ENCODE measurements at regions not wholly inside any gene's neighbourhood (a gene's known extent, or its start where the extent isn't known, plus 50 kb on each side); places are given as distances from the start of the nearest gene placed in this dataset.

GRCh38 chr10:21021843-21022594, 124.9 kb upstream of the NEBL start:
- Histone ChIP-seq H3K4me2 (ENCODE audit: insufficient read depth, low read length, poor library complexity, severe bottlenecking) (no peak overlapping the region), H2BK5ac (ENCODE audit: low read length) (no peak overlapping the region), H2BK12ac (ENCODE audit: low read length) (no peak overlapping the region), H2BK120ac (ENCODE audit: low read depth, low read length) (no peak overlapping the region), H3K4ac (ENCODE audit: low read length) (no peak overlapping the region), H3K9ac (ENCODE audit: low read depth, low read length, poor library complexity) (no peak overlapping the region), H3K14ac (ENCODE audit: low read length) (no peak overlapping the region), H3K4me1 (ENCODE audit: control insufficient read depth in 2 of 2, insufficient read depth in 1 of 2, low read depth in 1 of 2, low read length in 2 of 2) (no peaks in the 10 kb centered on the region), H3K27ac (replicated peaks; ENCODE audit: low read length) (no peak overlapping the region), H2AK5ac (ENCODE audit: low read depth, low read length) (no peak overlapping the region), H3K79me1 (ENCODE audit: low read depth, low read length) (no peaks in the 10 kb centered on the region), H3K4me3 (ENCODE audit: low read length in 2 of 2) (no peak overlapping the region), H2BK15ac (ENCODE audit: low read length) (no peak overlapping the region), H4K91ac (ENCODE audit: low read depth, low read length, poor library complexity) (no peak overlapping the region), H2AFZ (ENCODE audit: low read length) (no peak overlapping the region), H3K23ac (ENCODE audit: low read depth, low read length, poor library complexity) (no peak overlapping the region), H3K36me3 (replicated peaks in 1 of 2; ENCODE audit: control insufficient read depth in 2 of 2, insufficient read depth in 2 of 2, low read length in 2 of 2) (no peaks in the 10 kb centered on the region), H3K18ac (ENCODE audit: low read length) (no peak overlapping the region), H4K8ac (ENCODE audit: low read depth, low read length) (no peak overlapping the region), H3K27me3 (ENCODE audit: control insufficient read depth in 3 of 3, insufficient read depth in 3 of 3, low read depth in 1 of 3, low read length in 3 of 3) (no peaks in the 10 kb centered on the region), H3K9me3 (replicated peaks in 1 of 2; ENCODE audit: control insufficient read depth in 2 of 2, insufficient read depth in 1 of 2, low read depth in 1 of 2, low read length in 2 of 2) (no peaks in the 10 kb centered on the region)
- WGBS, 2 donors (ENCODE audit: extremely low coverage in 2 of 2, insufficient read length in 2 of 2, insufficient replicate concordance in 1 of 2), result no CpG with 5 or more reads among the region's 15 CpGs
- no peak for DNase-seq (ENCODE audit: low spot score)

GRCh38 chr10:21021231-21021630, 124.1 kb upstream of the NEBL start:
- H3K9ac ChIP-seq (ENCODE audit: low read depth, low read length, poor library complexity), result no peak overlapping the region
- no peaks in the 10 kb centered on the region for H3K27me3 ChIP-seq (ENCODE audit: control insufficient read depth in 3 of 3, insufficient read depth in 3 of 3, low read depth in 1 of 3, low read length in 3 of 3)
- no peak for DNase-seq (ENCODE audit: low spot score)
- no peak overlapping the region for H3K23ac ChIP-seq (ENCODE audit: low read depth, low read length, poor library complexity)
- no peak overlapping the region for H3K27ac ChIP-seq (replicated peaks; ENCODE audit: low read length)
- no peak overlapping the region for H3K14ac ChIP-seq (ENCODE audit: low read length)
- H2AFZ ChIP-seq (ENCODE audit: low read length), result no peak overlapping the region
- H4K91ac ChIP-seq (ENCODE audit: low read depth, low read length, poor library complexity), result no peak overlapping the region
- H2AK5ac ChIP-seq (ENCODE audit: low read depth, low read length), result no peak overlapping the region
- no peak overlapping the region for H3K18ac ChIP-seq (ENCODE audit: low read length)
- no peaks in the 10 kb centered on the region for H3K4me1 ChIP-seq (ENCODE audit: control insufficient read depth in 2 of 2, insufficient read depth in 1 of 2, low read depth in 1 of 2, low read length in 2 of 2)
- no peak overlapping the region for H3K4me2 ChIP-seq (ENCODE audit: insufficient read depth, low read length, poor library complexity, severe bottlenecking)
- no peaks in the 10 kb centered on the region for H3K36me3 ChIP-seq (replicated peaks in 1 of 2; ENCODE audit: control insufficient read depth in 2 of 2, insufficient read depth in 2 of 2, low read length in 2 of 2)
- H2BK15ac ChIP-seq (ENCODE audit: low read length), result no peak overlapping the region
- no peak overlapping the region for H2BK5ac ChIP-seq (ENCODE audit: low read length)
- H2BK12ac ChIP-seq (ENCODE audit: low read length), result no peak overlapping the region
- H4K8ac ChIP-seq (ENCODE audit: low read depth, low read length), result no peak overlapping the region
- H2BK120ac ChIP-seq (ENCODE audit: low read depth, low read length), result no peak overlapping the region
- no peak overlapping the region for H3K4me3 ChIP-seq (ENCODE audit: low read length in 2 of 2)
- WGBS, 2 donors (ENCODE audit: extremely low coverage in 2 of 2, insufficient read length in 2 of 2, insufficient replicate concordance in 1 of 2), result no CpG with 5 or more reads among the region's 6 CpGs
- H3K9me3 ChIP-seq (replicated peaks in 1 of 2; ENCODE audit: control insufficient read depth in 2 of 2, insufficient read depth in 1 of 2, low read depth in 1 of 2, low read length in 2 of 2), result no peaks in the 10 kb centered on the region
- H3K79me1 ChIP-seq (ENCODE audit: low read depth, low read length), result no peaks in the 10 kb centered on the region
- no peak overlapping the region for H3K4ac ChIP-seq (ENCODE audit: low read length)

GRCh38 chr10:21020545-21020944, 123.4 kb upstream of the NEBL start:
- Histone ChIP-seq H3K27me3 (ENCODE audit: control insufficient read depth in 3 of 3, insufficient read depth in 3 of 3, low read depth in 1 of 3, low read length in 3 of 3) (no peaks in the 10 kb centered on the region), H2BK5ac (ENCODE audit: low read length) (no peak overlapping the region), H3K4me2 (ENCODE audit: insufficient read depth, low read length, poor library complexity, severe bottlenecking) (no peak overlapping the region), H2BK120ac (ENCODE audit: low read depth, low read length) (no peak overlapping the region), H4K8ac (ENCODE audit: low read depth, low read length) (no peak overlapping the region), H2BK15ac (ENCODE audit: low read length) (no peak overlapping the region), H3K4ac (ENCODE audit: low read length) (no peak overlapping the region), H4K91ac (ENCODE audit: low read depth, low read length, poor library complexity) (no peak overlapping the region), H2AK5ac (ENCODE audit: low read depth, low read length) (peak overlapping the region; percentile 6), H3K4me1 (ENCODE audit: control insufficient read depth in 2 of 2, insufficient read depth in 1 of 2, low read depth in 1 of 2, low read length in 2 of 2) (peaks cover 0 to 2% of the 10 kb centered on the region in 2 donors), H2AFZ (ENCODE audit: low read length) (no peak overlapping the region), H3K14ac (ENCODE audit: low read length) (no peak overlapping the region), H3K79me1 (ENCODE audit: low read depth, low read length) (no peaks in the 10 kb centered on the region), H3K36me3 (replicated peaks in 1 of 2; ENCODE audit: control insufficient read depth in 2 of 2, insufficient read depth in 2 of 2, low read length in 2 of 2) (no peaks in the 10 kb centered on the region), H2BK12ac (ENCODE audit: low read length) (no peak overlapping the region), H3K9me3 (replicated peaks in 1 of 2; ENCODE audit: control insufficient read depth in 2 of 2, insufficient read depth in 1 of 2, low read depth in 1 of 2, low read length in 2 of 2) (no peaks in the 10 kb centered on the region), H3K4me3 (ENCODE audit: low read length in 2 of 2) (no peak overlapping the region), H3K23ac (ENCODE audit: low read depth, low read length, poor library complexity) (peak overlapping the region; percentile 11), H3K18ac (ENCODE audit: low read length) (no peak overlapping the region), H3K27ac (replicated peaks; ENCODE audit: low read length) (no peak overlapping the region), H3K9ac (ENCODE audit: low read depth, low read length, poor library complexity) (no peak overlapping the region)
- WGBS, 2 donors (ENCODE audit: extremely low coverage in 2 of 2, insufficient read length in 2 of 2, insufficient replicate concordance in 1 of 2), result no CpG with 5 or more reads among the region's 7 CpGs
- no peak for DNase-seq (ENCODE audit: low spot score)

GRCh38 chr10:21019436-21019835, 122.3 kb upstream of the NEBL start:
- no peak overlapping the region for H2BK15ac ChIP-seq (ENCODE audit: low read length)
- no peak overlapping the region for H3K9ac ChIP-seq (ENCODE audit: low read depth, low read length, poor library complexity)
- H4K8ac ChIP-seq (ENCODE audit: low read depth, low read length), result no peak overlapping the region
- no peak overlapping the region for H3K23ac ChIP-seq (ENCODE audit: low read depth, low read length, poor library complexity)
- no peak overlapping the region for H2BK120ac ChIP-seq (ENCODE audit: low read depth, low read length)
- no peak overlapping the region for H3K4ac ChIP-seq (ENCODE audit: low read length)
- H3K27ac ChIP-seq (replicated peaks; ENCODE audit: low read length), result no peak overlapping the region
- no peaks in the 10 kb centered on the region for H3K79me1 ChIP-seq (ENCODE audit: low read depth, low read length)
- H4K91ac ChIP-seq (ENCODE audit: low read depth, low read length, poor library complexity), result no peak overlapping the region
- no peaks in the 10 kb centered on the region for H3K9me3 ChIP-seq (replicated peaks in 1 of 2; ENCODE audit: control insufficient read depth in 2 of 2, insufficient read depth in 1 of 2, low read depth in 1 of 2, low read length in 2 of 2)
- H2AK5ac ChIP-seq (ENCODE audit: low read depth, low read length), result no peak overlapping the region
- H2BK5ac ChIP-seq (ENCODE audit: low read length), result no peak overlapping the region
- no peak overlapping the region for H3K4me2 ChIP-seq (ENCODE audit: insufficient read depth, low read length, poor library complexity, severe bottlenecking)
- H2BK12ac ChIP-seq (ENCODE audit: low read length), result no peak overlapping the region
- DNase-seq (ENCODE audit: low spot score), result no peak
- no peak overlapping the region for H3K18ac ChIP-seq (ENCODE audit: low read length)
- peaks cover 0 to 2% of the 10 kb centered on the region in 2 donors for H3K4me1 ChIP-seq (ENCODE audit: control insufficient read depth in 2 of 2, insufficient read depth in 1 of 2, low read depth in 1 of 2, low read length in 2 of 2)
- H3K14ac ChIP-seq (ENCODE audit: low read length), result no peak overlapping the region
- no CpG with 5 or more reads among the region's 6 CpGs for WGBS, 2 donors (ENCODE audit: extremely low coverage in 2 of 2, insufficient read length in 2 of 2, insufficient replicate concordance in 1 of 2)
- no peaks in the 10 kb centered on the region for H3K36me3 ChIP-seq (replicated peaks in 1 of 2; ENCODE audit: control insufficient read depth in 2 of 2, insufficient read depth in 2 of 2, low read length in 2 of 2)
- no peak overlapping the region for H3K4me3 ChIP-seq (ENCODE audit: low read length in 2 of 2)
- H2AFZ ChIP-seq (ENCODE audit: low read length), result no peak overlapping the region
- H3K27me3 ChIP-seq (ENCODE audit: control insufficient read depth in 3 of 3, insufficient read depth in 3 of 3, low read depth in 1 of 3, low read length in 3 of 3), result no peaks in the 10 kb centered on the region

Data from neuronal stem cell (in vitro differentiated cells).